Endothelial cell of umbilical vein (primary cell): ENCODE measurements at regions not wholly inside any gene's neighbourhood (a gene's known extent, or its start where the extent isn't known, plus 50 kb on each side); places are given as distances from the start of the nearest gene placed in this dataset.

ENCODE experiments used
- BruUV-seq: library from RNA; stranded (reverse); fragments of 400-500 nt; replicated peaks from 2 replicates; lab custom pipeline; 2021; lab: Mats Ljungman, UMichigan
- CTCF ChIA-PET: fragments of 300-600, 350-600 bp; sonication (Branson Sonifier 250); formaldehyde crosslinking; loops from one replicate; lab custom pipeline; 2021; ENCODE audit warnings: antibody characterized with exemption, inconsistent platforms; lab: Charles Lee
- POLR2A ChIA-PET: fragments of 300-600, 350-600 bp; sonication (Branson Sonifier 250); formaldehyde crosslinking; loops from one replicate; lab custom pipeline; 2021; ENCODE audit warnings: antibody characterized with exemption, inconsistent platforms; lab: Charles Lee
- DNase-seq: peaks from one replicate; pipeline ENCODE4 v3.0.0-alpha.2; 2011; ENCODE audit warnings: low read depth, low spot score
- FAIRE-seq: peaks from 2 replicates; lab custom pipeline; 2011; peaks lifted over from hg19 to GRCh38; lab: Jason Lieb, UNC
- H2AFZ ChIP-seq: 2 replicates; pipeline ENCODE4 v1.6.0; 2012; ENCODE audit warnings: low read depth, low read length, control low read depth, inconsistent platforms
- H3K27ac ChIP-seq: 2 replicates; pipeline ENCODE4 v1.5.1; 2011; ENCODE audit warnings: low read depth, mild to moderate bottlenecking, control low read depth, low read length, moderate library complexity; ENCODE audit not compliant: insufficient read depth
- H3K27me3 ChIP-seq, 2 experiments: 2 replicates each; pipeline versions ENCODE4 v1.6.0 to v1.6.1; 2011; ENCODE audit warnings: low read length in 2 of 2, mixed read lengths in 1 of 2; ENCODE audit not compliant: control insufficient read depth in 2 of 2, insufficient read depth in 2 of 2
- H3K36me3 ChIP-seq, 2 experiments: 2 replicates in 1 of 2; 3 replicates in 1 of 2; pipeline ENCODE4 v1.5.1; 2011; ENCODE audit warnings: low read length in 2 of 2, mild to moderate bottlenecking in 1 of 2, moderate library complexity in 1 of 2; ENCODE audit not compliant: control insufficient read depth in 2 of 2, insufficient read depth in 2 of 2; ENCODE audit errors: extremely low read depth in 1 of 2
- H3K4me1 ChIP-seq: 3 replicates; pipeline ENCODE4 v1.5.1; 2011; ENCODE audit warnings: mild to moderate bottlenecking, low read length; ENCODE audit not compliant: control insufficient read depth, insufficient read depth; ENCODE audit errors: extremely low read depth
- H3K4me2 ChIP-seq: 2 replicates; pipeline ENCODE4 v1.6.1; 2011; ENCODE audit warnings: low read length, control low read depth, mixed read lengths; ENCODE audit not compliant: insufficient read depth
- H3K4me3 ChIP-seq, 3 experiments: fragments of 200-600 bp in 1 of 3; sonication (generic), shearing (Covaris generic) in 1 of 3; replicated peaks in 1 of 3; 2 replicates each; pipeline ENCODE4 v1.5.1; 2011 to 2016; ENCODE audit warnings: control low read depth in 3 of 3, low read length in 3 of 3, mild to moderate bottlenecking in 2 of 3, inconsistent platforms in 1 of 3, low read depth in 1 of 3, moderate library complexity in 1 of 3; ENCODE audit not compliant: insufficient read depth in 1 of 3
- H3K79me2 ChIP-seq: 2 replicates; pipeline ENCODE4 v1.6.0; 2012; ENCODE audit warnings: low read length, inconsistent platforms; ENCODE audit not compliant: control insufficient read depth, insufficient read depth
- H3K9ac ChIP-seq: replicated peaks from 2 replicates; pipeline ENCODE3; 2011; ENCODE audit warnings: low read length, control low read depth; ENCODE audit not compliant: insufficient read depth; ENCODE audit errors: extremely low read depth
- H3K9me1 ChIP-seq: replicated peaks from 3 replicates; pipeline ENCODE4 v1.6.0; 2011; ENCODE audit warnings: mild to moderate bottlenecking, low read length; ENCODE audit not compliant: control insufficient read depth, insufficient read depth; ENCODE audit errors: extremely low read depth
- H3K9me3 ChIP-seq: replicated peaks from 2 replicates; pipeline ENCODE4 v1.5.1; 2012; ENCODE audit warnings: low read length, inconsistent platforms; ENCODE audit not compliant: control insufficient read depth, insufficient read depth
- H4K20me1 ChIP-seq: replicated peaks from 2 replicates; pipeline ENCODE3; 2011; ENCODE audit warnings: mild to moderate bottlenecking, low read length; ENCODE audit not compliant: control insufficient read depth, insufficient read depth; ENCODE audit errors: extremely low read depth
- EZH2 ChIP-seq: IDR thresholded peaks from 2 replicates; pipeline ENCODE4 v1.6.1; 2012; ENCODE audit warnings: borderline replicate concordance, low read depth, mild to moderate bottlenecking, moderate library complexity, low read length, inconsistent platforms; ENCODE audit not compliant: severe bottlenecking
- FOS ChIP-seq: IDR thresholded peaks from 2 replicates; pipeline ENCODE4 v1.6.1; 2011; ENCODE audit warnings: mild to moderate bottlenecking, low read length, moderate library complexity, borderline replicate concordance; ENCODE audit not compliant: insufficient read depth
- GATA2 ChIP-seq: IDR thresholded peaks from 2 replicates; pipeline ENCODE4 v1.7.0; 2011; ENCODE audit warnings: low read depth, mild to moderate bottlenecking, moderate library complexity, mixed read lengths, low read length; ENCODE audit not compliant: insufficient read length, insufficient read depth
- JUN ChIP-seq: IDR thresholded peaks from 2 replicates; pipeline ENCODE4 v1.6.1; 2011; ENCODE audit warnings: borderline replicate concordance, low read depth; ENCODE audit not compliant: insufficient read length, insufficient read depth
- MYC ChIP-seq: IDR thresholded peaks from one replicate; pipeline ENCODE4 v1.6.1; 2011; ENCODE audit warnings: mild to moderate bottlenecking, low read depth, low read length
- POLR2A ChIP-seq: IDR thresholded peaks from 2 replicates; pipeline ENCODE4 v1.6.1; 2012; ENCODE audit warnings: low read depth, mild to moderate bottlenecking, control low read depth, low read length
- POLR2AphosphoS5 ChIP-seq: IDR thresholded peaks from 2 replicates; pipeline ENCODE4 v1.6.1; 2012; ENCODE audit warnings: low read depth, mild to moderate bottlenecking, control low read depth, low read length, moderate library complexity; ENCODE audit not compliant: insufficient read depth
- dilution Hi-C: fragments of 300-500 bp; cut with MboI; formaldehyde crosslinking; loops from one replicate; pipeline ENCODE4 v1.15.0; 2019; ENCODE audit warnings: low sequenced_read_pairs; ENCODE audit not compliant: extremely low pct_ligation_motif_present
- intact Hi-C: fragments of 100-400 bp; cut with micrococcal nuclease; formaldehyde crosslinking; loops from one replicate; pipeline ENCODE4 v1.10.0; 2022
- TF ChIP-seq, protein P1 (sequence below): IDR thresholded peaks from 2 replicates; pipeline ENCODE4 v1.6.1; 2011; ENCODE audit not compliant: insufficient read depth, insufficient read length
- TF ChIP-seq, protein P2 (sequence below), 2 donors: IDR thresholded peaks; 1 replicate in 1 of 2; 2 replicates in 1 of 2; pipeline ENCODE4 v1.5.1; 2011; ENCODE audit warnings: low read length in 2 of 2, mild to moderate bottlenecking in 2 of 2, moderate library complexity in 2 of 2, control low read depth in 1 of 2, inconsistent platforms in 1 of 2, low read depth in 1 of 2; ENCODE audit not compliant: insufficient read depth in 1 of 2; ENCODE audit errors: extremely low read depth in 1 of 2

DNA sequence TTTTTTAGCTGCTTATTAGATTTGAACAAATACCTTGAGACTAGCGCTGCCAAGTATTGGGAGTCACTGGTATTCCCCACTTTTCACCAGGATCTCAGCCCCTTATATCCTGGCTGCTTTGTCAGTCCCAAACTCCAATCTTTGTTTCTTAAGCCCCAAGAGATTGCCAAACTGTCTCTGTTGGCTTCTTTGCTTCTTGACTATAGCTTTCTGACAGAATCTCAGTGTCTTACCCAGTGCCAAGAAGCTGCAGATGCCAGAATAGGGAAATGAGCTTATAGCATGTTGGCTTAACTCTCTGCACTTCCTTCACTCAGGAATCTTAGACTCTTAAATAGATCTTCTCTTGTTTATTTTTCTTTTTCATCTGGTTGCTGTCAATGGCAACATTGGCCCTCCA lies 297.5 kb upstream of the DCAF8L1 start:
- H3K4me2 ChIP-seq, result no peak overlapping the region
- no peak overlapping the region for H3K27ac ChIP-seq
- H3K79me2 ChIP-seq, result no peaks in the 10 kb centered on the region
- POLR2A ChIA-PET, result no interaction called here
- TF ChIP-seq EZH2 (no peak), JUN (no peak), POLR2AphosphoS5 (no peak), FOS (no peak), GATA2 (no peak), MYC (no peak), POLR2A (no peak)
- TF ChIP-seq, protein P1, sequence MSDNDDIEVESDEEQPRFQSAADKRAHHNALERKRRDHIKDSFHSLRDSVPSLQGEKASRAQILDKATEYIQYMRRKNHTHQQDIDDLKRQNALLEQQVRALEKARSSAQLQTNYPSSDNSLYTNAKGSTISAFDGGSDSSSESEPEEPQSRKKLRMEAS, result no peak
- TF ChIP-seq, protein P2, sequence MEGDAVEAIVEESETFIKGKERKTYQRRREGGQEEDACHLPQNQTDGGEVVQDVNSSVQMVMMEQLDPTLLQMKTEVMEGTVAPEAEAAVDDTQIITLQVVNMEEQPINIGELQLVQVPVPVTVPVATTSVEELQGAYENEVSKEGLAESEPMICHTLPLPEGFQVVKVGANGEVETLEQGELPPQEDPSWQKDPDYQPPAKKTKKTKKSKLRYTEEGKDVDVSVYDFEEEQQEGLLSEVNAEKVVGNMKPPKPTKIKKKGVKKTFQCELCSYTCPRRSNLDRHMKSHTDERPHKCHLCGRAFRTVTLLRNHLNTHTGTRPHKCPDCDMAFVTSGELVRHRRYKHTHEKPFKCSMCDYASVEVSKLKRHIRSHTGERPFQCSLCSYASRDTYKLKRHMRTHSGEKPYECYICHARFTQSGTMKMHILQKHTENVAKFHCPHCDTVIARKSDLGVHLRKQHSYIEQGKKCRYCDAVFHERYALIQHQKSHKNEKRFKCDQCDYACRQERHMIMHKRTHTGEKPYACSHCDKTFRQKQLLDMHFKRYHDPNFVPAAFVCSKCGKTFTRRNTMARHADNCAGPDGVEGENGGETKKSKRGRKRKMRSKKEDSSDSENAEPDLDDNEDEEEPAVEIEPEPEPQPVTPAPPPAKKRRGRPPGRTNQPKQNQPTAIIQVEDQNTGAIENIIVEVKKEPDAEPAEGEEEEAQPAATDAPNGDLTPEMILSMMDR (IDR thresholded peaks at IDR 0.05; ENCODE audit: extremely low read depth in 1 of 2, insufficient read depth in 1 of 2, low read depth in 1 of 2, low read length in 2 of 2), result no peak
- H3K4me3 ChIP-seq, result no peak overlapping the region
- H3K9ac ChIP-seq, result no peak overlapping the region
- FAIRE-seq (no peak), DNase-seq (peak; percentile 7)
- no peaks in the 10 kb centered on the region for H3K27me3 ChIP-seq
- H4K20me1 ChIP-seq, result no peaks in the 10 kb centered on the region
- BruUV-seq, result no TSS peak
- peaks cover 4% of the 10 kb centered on the region for H3K4me1 ChIP-seq
- no peaks in the 10 kb centered on the region for H3K9me1 ChIP-seq
- no peaks in the 10 kb centered on the region for H3K36me3 ChIP-seq
- dilution Hi-C loops (no loop called here), intact Hi-C loops (loop anchor here (10.0 kb wide), 1 partner anchor 216 kb away; no protein-coding TSS in a partner anchor)
- no peaks in the 10 kb centered on the region for H3K9me3 ChIP-seq
- H2AFZ ChIP-seq, result no peak overlapping the region
- CTCF ChIA-PET, result interaction anchor here (0.6 kb wide), 1 partner anchor 150 kb away, joined by 3 read pairs; no protein-coding TSS in a partner anchor
